ENCODE measurements at regions not wholly inside any gene's neighbourhood (a gene's known extent, or its start where the extent isn't known, plus 50 kb on each side); places are given as distances from the start of the nearest gene placed in this dataset.
A peak's percentile ranks its signal among the peaks of the same experiment; 100 is the strongest.

DNA sequence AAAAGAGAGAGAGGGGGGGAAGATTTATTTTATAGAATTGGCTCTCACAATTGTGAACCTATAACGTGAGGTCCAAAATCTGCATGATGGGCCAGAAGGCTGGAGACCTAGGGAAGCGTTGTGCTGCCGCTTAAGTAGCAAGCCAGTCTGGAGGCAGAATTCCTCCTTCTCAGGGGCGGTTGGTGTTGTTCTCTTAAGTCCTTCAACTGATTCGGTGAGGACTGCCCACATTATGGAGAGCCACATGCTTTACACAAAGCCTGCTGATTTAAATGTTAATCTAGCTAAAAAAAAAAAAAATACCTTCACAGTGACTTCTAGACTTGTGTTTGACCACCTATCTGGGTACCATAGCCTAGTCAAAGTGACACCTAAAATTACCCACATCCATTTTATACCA is 64.2 kb upstream of the CKS2 start:
- H3K27me3 Mint-ChIP-seq (ENCODE audit: unreplicated experiment): no peaks in the 10 kb centered on the region
- DNase-seq (ENCODE audit: low spot score): no peak
- peaks cover 7% of the 10 kb centered on the region for H3K4me1 Mint-ChIP-seq (ENCODE audit: unreplicated experiment)
- H3K4me3 Mint-ChIP-seq (ENCODE audit: unreplicated experiment): no peak overlapping the region
- H3K36me3 Mint-ChIP-seq (ENCODE audit: low read depth, unreplicated experiment): no peaks in the 10 kb centered on the region
- no peak overlapping the region for H3K27ac Mint-ChIP-seq (ENCODE audit: unreplicated experiment)
- no peaks in the 10 kb centered on the region for H3K9me3 Mint-ChIP-seq (ENCODE audit: unreplicated experiment)
- TF ChIP-seq, protein P1, sequence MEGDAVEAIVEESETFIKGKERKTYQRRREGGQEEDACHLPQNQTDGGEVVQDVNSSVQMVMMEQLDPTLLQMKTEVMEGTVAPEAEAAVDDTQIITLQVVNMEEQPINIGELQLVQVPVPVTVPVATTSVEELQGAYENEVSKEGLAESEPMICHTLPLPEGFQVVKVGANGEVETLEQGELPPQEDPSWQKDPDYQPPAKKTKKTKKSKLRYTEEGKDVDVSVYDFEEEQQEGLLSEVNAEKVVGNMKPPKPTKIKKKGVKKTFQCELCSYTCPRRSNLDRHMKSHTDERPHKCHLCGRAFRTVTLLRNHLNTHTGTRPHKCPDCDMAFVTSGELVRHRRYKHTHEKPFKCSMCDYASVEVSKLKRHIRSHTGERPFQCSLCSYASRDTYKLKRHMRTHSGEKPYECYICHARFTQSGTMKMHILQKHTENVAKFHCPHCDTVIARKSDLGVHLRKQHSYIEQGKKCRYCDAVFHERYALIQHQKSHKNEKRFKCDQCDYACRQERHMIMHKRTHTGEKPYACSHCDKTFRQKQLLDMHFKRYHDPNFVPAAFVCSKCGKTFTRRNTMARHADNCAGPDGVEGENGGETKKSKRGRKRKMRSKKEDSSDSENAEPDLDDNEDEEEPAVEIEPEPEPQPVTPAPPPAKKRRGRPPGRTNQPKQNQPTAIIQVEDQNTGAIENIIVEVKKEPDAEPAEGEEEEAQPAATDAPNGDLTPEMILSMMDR (IDR thresholded peaks at IDR 0.05; ENCODE audit: unreplicated experiment): no peak

DNA sequence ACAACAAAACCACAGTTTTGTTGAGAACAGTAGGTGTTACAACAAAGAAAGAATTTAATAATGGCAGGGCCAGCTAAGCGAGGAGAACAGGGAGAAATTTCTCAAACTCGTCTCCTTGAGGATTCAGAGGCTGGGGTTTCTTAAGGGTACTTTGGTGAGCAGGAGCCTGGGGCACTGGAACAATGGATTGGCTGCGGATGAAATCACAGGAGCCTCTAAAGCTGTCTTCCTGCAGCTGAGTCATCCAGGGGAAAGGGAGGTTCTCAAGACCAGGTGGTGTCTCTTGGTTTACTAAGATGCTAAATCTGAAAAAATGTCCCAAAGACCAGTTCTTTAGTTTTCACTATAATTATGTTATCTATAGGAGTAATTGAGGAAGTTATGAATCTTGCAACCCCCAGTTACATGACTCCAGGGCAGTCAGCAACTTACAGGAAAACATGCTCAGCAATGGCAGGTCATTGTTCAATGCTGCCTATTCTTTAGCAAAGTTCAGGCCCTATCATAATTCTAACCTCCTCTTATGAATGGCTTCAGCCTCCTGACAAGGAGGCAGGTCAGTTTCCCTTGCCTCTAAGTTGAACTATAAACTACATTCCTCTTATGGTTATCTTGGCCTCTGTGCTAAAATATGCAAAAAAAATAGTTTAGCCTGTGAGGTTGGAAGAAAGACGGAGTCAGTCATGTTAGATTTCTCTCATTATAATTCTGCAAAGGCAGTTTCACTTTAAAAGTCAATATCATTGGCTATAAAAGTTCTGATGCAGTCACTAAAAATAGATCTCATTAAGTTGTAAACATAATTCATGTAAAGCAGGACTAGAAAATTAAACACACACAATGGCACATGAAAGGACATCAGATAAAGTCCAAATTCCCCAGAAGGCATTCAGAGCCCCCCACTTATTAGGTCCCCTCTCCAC is 63.3 kb upstream of the CKS2 start:
- H3K4me3 Mint-ChIP-seq (ENCODE audit: unreplicated experiment): no peak overlapping the region
- H3K36me3 Mint-ChIP-seq (ENCODE audit: low read depth, unreplicated experiment): no peaks in the 10 kb centered on the region
- H3K9me3 Mint-ChIP-seq (ENCODE audit: unreplicated experiment): no peaks in the 10 kb centered on the region
- peak overlapping the region; percentile 40 for H3K27ac Mint-ChIP-seq (ENCODE audit: unreplicated experiment)
- H3K27me3 Mint-ChIP-seq (ENCODE audit: unreplicated experiment): no peaks in the 10 kb centered on the region
- no peak for DNase-seq (ENCODE audit: low spot score)
- peaks cover 7% of the 10 kb centered on the region for H3K4me1 Mint-ChIP-seq (ENCODE audit: unreplicated experiment)
- TF ChIP-seq, protein P1 (IDR thresholded peaks at IDR 0.05; ENCODE audit: unreplicated experiment): no peak

DNA sequence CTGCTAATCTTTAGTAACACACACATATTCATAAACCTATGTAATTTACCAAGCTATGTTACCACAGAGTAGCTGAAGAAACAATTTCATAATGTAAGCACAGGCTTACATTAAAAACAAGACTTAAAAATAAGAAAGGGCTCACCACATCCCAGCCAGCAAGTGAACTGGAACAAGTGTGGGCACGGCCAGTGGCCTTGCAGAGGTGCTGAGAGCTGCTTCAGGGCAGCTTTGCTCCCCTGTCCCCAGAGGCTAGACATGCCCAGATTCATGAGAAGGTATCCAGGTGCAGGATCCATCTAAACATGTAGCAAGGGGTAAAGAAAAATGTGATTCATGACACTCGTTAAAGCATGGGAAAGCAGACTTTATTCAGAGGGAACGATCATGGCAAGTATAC is 62.0 kb upstream of the CKS2 start:
- no peaks in the 10 kb centered on the region for H3K27me3 Mint-ChIP-seq (ENCODE audit: unreplicated experiment)
- H3K4me3 Mint-ChIP-seq (ENCODE audit: unreplicated experiment): no peak overlapping the region
- TF ChIP-seq, protein P1 (IDR thresholded peaks at IDR 0.05; ENCODE audit: unreplicated experiment): no peak
- no peak for DNase-seq (ENCODE audit: low spot score)
- H3K36me3 Mint-ChIP-seq (ENCODE audit: low read depth, unreplicated experiment): no peaks in the 10 kb centered on the region
- no peak overlapping the region for H3K27ac Mint-ChIP-seq (ENCODE audit: unreplicated experiment)
- no peaks in the 10 kb centered on the region for H3K9me3 Mint-ChIP-seq (ENCODE audit: unreplicated experiment)
- H3K4me1 Mint-ChIP-seq (ENCODE audit: unreplicated experiment): peaks cover 7% of the 10 kb centered on the region

DNA sequence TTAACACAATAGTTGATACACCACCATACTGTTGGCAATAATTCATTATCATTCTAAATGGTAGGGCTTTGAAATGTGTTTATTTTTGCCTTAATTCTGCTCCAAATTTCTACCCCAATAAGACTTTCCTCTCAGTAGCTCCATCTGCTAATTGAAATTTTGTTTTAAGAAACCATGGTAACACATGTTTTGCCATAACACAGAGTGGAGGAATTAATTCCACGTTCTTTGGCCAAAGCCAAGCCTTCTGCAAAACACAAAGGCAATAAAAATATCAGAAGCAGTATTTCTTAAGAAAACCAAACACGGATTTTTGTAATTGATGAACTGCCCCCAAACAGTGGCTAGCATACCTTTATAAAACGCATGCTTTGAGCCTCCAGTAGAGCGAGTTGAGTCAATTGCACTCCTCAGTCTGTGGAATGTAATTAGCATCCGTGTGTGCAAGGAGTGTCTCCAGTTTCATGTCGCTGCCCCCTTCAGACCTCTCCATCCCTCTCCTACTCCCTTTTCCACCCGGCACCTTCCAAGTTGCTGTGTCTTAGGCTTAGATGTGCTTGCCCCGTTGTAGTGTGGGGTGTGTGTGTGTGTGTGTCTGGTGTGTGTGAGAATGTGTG is 58.2 kb upstream of the CKS2 start:
- H3K4me3 Mint-ChIP-seq (ENCODE audit: unreplicated experiment): no peak overlapping the region
- no peak overlapping the region for H3K27ac Mint-ChIP-seq (ENCODE audit: unreplicated experiment)
- H3K27me3 Mint-ChIP-seq (ENCODE audit: unreplicated experiment): no peaks in the 10 kb centered on the region
- TF ChIP-seq, protein P1 (IDR thresholded peaks at IDR 0.05; ENCODE audit: unreplicated experiment): no peak
- H3K4me1 Mint-ChIP-seq (ENCODE audit: unreplicated experiment): peaks cover 6% of the 10 kb centered on the region
- H3K9me3 Mint-ChIP-seq (ENCODE audit: unreplicated experiment): no peaks in the 10 kb centered on the region
- no peak for DNase-seq (ENCODE audit: low spot score)
- H3K36me3 Mint-ChIP-seq (ENCODE audit: low read depth, unreplicated experiment): no peaks in the 10 kb centered on the region
